Epithelial cell of esophagus (primary cell): ENCODE measurements at regions not wholly inside any gene's neighbourhood (a gene's known extent, or its start where the extent isn't known, plus 50 kb on each side); places are given as distances from the start of the nearest gene placed in this dataset.
A peak's percentile ranks its signal among the peaks of the same experiment; 100 is the strongest.

ENCODE experiments used
- DNase-seq: peaks from one replicate; pipeline ENCODE4 v3.0.0; 2010; ENCODE audit warnings: low read depth
- H3K4me3 ChIP-seq: 2 replicates; pipeline ENCODE4 v1.5.1; 2011; ENCODE audit warnings: mild to moderate bottlenecking, low read length, control low read depth
- CTCF ChIP-seq: IDR thresholded peaks from 2 replicates; pipeline ENCODE4 v1.5.1; 2011; ENCODE audit warnings: low read depth, mild to moderate bottlenecking, low read length, control low read depth, inconsistent platforms; ENCODE audit not compliant: insufficient read depth; ENCODE audit errors: missing control alignments

- DNase-seq, result no peak
- no peak overlapping the region for H3K4me3 ChIP-seq
- no peak for TF ChIP-seq CTCF
These were observed 641.0 kb downstream of the PLPP3 start for GRCh38 chr1:55938376-55938850.

DNA sequence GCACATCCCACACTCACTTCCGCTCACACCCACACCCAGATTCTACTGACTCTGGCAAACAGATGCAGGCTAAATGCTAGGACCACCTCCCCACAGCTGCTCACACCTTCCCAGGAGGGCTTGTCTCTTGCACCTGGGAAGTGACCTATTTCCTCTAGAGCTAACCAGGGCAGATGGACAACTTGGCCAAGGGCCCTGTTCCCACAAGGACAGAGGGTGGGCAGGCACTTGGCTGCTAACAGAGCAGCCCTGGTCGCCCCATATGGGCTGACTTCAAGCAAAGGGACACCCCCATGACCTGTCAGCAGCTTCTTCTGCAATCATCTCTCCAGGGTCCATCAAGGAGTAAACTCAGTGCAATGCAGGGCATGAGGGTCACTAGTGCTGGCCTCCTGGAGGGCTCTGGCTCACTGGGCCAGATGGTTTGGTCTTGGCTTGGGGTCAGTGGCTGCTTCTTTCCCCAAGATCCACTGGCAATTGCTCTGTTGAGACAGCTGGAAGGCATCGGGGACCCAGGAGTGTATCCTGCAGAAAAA, 641.5 kb downstream of the PLPP3 start:
- no peak overlapping the region for H3K4me3 ChIP-seq
- DNase-seq, result no peak
- no peak for TF ChIP-seq CTCF

DNA sequence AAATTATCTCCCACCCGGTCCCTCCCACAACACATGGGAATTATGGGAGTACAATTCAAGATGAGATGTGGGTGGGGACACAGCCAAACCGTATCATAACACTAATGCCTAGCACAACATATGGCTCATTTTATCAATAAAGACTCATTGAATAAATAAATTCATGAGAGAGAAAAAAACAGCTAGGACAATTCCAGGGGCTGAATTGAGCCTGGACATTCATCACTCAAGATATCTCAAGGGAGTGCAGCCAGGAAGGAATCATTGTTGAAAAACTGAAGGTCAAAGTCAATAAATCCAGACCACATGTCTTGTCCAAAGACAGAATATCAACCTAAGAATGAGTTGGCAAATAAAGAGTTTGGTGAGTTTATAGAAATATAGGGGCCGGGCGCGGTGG, 644.1 kb downstream of the PLPP3 start:
- no peak overlapping the region for H3K4me3 ChIP-seq
- no peak for TF ChIP-seq CTCF
- no peak for DNase-seq

DNA sequence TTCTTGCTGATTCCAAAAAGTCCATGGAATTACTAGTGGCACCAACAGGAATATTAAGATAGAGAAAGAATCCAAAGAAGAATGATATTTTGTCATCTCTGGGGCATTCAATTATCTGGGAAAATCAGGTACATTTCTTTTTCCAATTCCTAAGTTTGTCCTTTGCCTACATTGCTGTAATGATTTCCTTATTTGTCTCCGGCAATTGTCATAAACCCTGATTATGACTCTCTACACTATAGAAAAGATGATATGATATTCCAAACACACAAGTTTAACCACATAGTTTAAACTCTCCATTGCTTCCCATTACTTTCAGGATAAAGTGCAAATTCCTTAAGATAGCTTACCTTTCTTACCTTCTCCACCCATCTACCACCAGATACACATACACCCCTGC, 647.0 kb downstream of the PLPP3 start:
- no peak overlapping the region for H3K4me3 ChIP-seq
- no peak for DNase-seq
- no peak for TF ChIP-seq CTCF

DNA sequence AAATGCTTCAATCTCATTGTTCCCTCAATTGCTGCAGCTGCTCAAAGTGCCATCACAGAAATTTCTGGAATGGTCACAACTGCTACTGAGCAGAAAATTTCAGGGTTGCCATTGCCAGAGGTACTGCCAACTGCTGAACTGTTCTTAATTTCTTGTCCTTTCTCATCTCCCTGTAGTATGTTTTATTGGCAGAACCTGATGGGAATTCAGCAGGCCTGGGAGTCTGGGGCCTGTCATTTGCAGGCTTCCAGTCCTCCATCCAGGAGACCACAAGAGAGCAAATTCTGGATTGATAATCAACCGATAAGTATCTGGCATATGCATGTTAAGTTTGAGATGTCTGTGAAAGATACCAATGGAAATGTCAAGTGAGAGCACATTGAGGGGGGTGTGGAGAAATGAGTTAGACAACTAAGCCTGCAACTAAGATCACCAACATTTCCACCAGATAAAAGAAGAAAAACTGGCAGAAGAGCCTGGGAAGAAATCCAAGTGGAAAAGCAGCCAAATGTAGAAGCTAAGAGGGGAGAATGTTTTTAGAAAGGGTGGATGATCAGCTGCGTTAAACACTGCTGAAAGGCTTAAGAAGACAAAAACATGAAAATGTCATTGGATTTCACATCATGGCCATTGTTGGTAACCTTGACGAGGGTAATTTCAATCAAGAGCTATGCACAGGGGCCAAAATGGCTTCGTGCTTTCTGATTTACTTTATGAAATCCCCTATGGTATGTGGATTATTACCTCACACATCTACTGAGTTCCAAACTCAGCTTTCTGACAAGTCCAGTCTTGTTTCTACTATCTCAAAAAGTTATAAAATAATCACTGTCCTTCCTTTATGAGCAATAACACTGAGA, 648.1 kb downstream of the PLPP3 start:
- no peak overlapping the region for H3K4me3 ChIP-seq
- TF ChIP-seq CTCF, result no peak
- DNase-seq, result peak; percentile 49

DNA sequence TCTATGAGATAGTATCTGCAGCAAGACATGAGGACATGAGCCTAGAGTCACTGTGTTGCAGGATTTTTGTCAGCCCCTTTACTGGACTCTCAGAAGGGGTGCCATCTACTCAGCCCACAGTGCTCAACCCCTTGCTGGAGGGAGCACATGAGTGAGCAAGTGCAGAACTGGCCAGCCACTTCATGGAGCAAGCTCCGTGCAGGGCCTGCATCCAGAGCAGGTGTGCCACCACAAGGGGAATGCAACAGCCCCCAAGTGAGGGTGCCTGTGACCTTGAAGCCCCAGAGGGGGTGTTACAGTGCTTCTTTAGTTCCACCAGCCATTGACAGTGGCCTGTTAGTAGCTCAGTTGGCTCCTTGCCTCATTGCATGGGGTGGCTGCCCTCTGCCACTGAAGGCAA, 649.7 kb downstream of the PLPP3 start:
- H3K4me3 ChIP-seq, result no peak overlapping the region
- no peak for TF ChIP-seq CTCF

DNA sequence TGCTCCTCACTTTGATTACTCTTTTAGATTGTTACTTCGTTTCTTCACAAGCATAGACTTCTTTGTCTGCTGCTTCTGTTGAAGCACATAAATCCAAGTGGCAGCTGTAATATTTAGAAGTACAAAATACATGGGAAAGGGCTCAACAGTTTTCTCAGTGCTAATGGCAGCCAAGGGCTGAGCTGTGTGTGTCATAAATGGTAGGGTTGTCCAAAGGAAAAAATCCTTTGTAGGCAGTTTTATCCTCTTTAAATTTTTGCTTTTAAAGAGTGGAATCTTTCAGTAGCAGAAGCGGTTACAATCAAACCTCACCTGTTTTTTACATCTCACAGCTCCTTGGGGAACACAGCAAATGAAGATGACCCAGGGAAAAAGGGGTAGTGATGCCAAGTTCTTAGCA, 650.8 kb downstream of the PLPP3 start:
- no peak for DNase-seq
- no peak for TF ChIP-seq CTCF
- no peak overlapping the region for H3K4me3 ChIP-seq

More for the DNA sequence above, 649.7 kb downstream of the PLPP3 start:
- DNase-seq, result no peak
